Ovary (tissue), 3 donors: ENCODE measurements at regions not wholly inside any gene's neighbourhood (a gene's known extent, or its start where the extent isn't known, plus 50 kb on each side); places are given as distances from the start of the nearest gene placed in this dataset.

ENCODE experiments used
- CTCF ChIP-seq, 3 donors: fragments of 450-650 bp in 2 of 3; fragments of 200-600 bp in 1 of 3; IDR thresholded peaks; one replicate each; pipeline versions ENCODE4 v1.5.1 to v1.8.0; 2016 to 2022; ENCODE audit warnings: antibody characterized with exemption in 3 of 3, mild to moderate bottlenecking in 1 of 3
- EP300 ChIP-seq: sonication (generic); formaldehyde crosslinking; IDR thresholded peaks from one replicate; pipeline ENCODE4 v1.6.1; 2017; ENCODE audit warnings: antibody characterized with exemption
- POLR2A ChIP-seq: fragments of 450-650 bp; IDR thresholded peaks from one replicate; pipeline ENCODE4 v1.6.1; 2017; ENCODE audit warnings: antibody characterized with exemption, mild to moderate bottlenecking, moderate library complexity
- donor health status: DM: no; HTN: no; CAD: no.

DNA sequence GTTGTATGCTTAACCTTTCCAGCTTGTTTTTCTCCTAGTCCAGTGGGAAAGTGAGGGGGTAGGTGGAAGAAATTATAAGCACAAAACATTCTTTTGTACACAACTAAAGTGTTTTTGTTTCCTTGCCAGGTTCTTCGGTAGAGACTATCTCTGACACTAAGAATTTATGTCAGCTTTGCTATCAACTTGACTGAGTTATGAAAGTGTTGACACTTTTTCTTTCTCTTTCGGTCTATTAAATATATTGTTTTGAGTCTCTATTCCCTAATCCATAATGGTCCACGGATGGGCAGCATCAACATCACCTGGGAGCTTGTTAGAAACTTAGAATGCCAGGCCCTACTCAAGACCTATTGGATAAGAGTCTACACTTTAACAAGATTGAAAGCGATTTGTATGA is 195.0 kb upstream of the ATP10B start:
- TF ChIP-seq CTCF (IDR thresholded peaks at IDR 0.05), result no peak
- no peak for TF ChIP-seq POLR2A
- TF ChIP-seq EP300, result no peak
